PC-9 (cell line): ENCODE measurements at regions not wholly inside any gene's neighbourhood (a gene's known extent, or its start where the extent isn't known, plus 50 kb on each side); places are given as distances from the start of the nearest gene placed in this dataset.

Experiments used
- EZH2 ChIP-seq: fragments of 200-600 bp; sonication (generic); IDR thresholded peaks from 2 replicates; pipeline ENCODE4 v1.8.0; 2017; ENCODE audit warnings: antibody characterized with exemption, low read depth
- TF ChIP-seq, protein P1 (sequence below): fragments of 200-600 bp; sonication (generic); conservative IDR thresholded peaks from 2 replicates; pipeline ENCODE4 v1.6.1; 2017; ENCODE audit warnings: mixed run types, antibody characterized with exemption, mild to moderate bottlenecking, moderate library complexity

DNA sequence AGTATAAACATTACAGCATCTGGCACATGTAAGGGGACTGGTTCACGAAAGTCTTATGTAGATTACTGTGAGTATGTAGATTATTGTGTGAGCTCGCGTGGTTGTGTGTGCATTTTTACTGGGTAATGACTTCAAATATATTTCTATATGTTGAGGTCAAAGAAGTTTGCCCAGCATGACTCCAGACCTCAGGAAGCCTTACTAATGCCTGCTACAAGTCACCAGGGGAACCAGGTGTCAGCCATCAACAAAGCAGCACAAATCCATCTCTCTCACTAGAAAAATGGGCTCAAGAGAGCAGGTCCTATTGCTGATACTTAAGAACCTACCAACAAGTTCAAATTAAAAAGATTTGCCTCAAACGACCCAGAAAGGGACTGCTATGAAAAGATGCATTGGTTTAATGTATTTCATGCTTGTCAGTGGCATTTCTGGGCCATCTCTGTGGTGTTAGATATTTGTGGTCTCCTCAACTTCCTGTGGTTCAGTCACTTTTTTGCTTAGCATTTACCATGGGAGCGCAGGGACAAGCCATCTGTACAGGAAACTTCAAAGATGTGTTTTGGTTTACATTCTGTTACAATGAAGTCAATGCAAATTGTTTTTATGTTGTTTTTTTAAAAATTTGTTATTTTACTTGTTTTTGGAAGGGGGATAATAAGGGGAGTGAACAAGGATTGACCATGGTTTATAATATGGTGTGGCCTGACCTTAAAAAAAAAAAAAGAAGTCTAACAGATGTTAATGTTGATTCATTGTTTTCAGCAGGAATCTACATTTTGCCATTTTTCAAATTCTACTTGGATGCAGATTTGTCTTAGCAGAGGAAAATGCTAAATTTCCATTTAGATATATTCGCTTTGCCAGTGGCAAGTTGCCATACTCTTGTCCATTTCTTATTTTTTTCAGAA is 172.1 kb upstream of the ADAMTS9 start:
- TF ChIP-seq, protein P1, sequence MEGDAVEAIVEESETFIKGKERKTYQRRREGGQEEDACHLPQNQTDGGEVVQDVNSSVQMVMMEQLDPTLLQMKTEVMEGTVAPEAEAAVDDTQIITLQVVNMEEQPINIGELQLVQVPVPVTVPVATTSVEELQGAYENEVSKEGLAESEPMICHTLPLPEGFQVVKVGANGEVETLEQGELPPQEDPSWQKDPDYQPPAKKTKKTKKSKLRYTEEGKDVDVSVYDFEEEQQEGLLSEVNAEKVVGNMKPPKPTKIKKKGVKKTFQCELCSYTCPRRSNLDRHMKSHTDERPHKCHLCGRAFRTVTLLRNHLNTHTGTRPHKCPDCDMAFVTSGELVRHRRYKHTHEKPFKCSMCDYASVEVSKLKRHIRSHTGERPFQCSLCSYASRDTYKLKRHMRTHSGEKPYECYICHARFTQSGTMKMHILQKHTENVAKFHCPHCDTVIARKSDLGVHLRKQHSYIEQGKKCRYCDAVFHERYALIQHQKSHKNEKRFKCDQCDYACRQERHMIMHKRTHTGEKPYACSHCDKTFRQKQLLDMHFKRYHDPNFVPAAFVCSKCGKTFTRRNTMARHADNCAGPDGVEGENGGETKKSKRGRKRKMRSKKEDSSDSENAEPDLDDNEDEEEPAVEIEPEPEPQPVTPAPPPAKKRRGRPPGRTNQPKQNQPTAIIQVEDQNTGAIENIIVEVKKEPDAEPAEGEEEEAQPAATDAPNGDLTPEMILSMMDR: no peak
- no peak for TF ChIP-seq EZH2
